Endodermal cell (in vitro differentiated cells): ENCODE measurements at regions not wholly inside any gene's neighbourhood (a gene's known extent, or its start where the extent isn't known, plus 50 kb on each side); places are given as distances from the start of the nearest gene placed in this dataset.

Experiments used
- DNase-seq: peaks from one replicate; pipeline ENCODE4 v3.0.0-alpha.2; 2017
- H3K27ac ChIP-seq: 2 replicates; pipeline ENCODE4 v1.5.1; 2013; ENCODE audit warnings: mild to moderate bottlenecking, low read depth, low read length, moderate library complexity
- H3K27me3 ChIP-seq: 2 replicates; pipeline ENCODE4 v1.6.1; 2013; ENCODE audit warnings: mild to moderate bottlenecking, low read length, moderate library complexity; ENCODE audit not compliant: insufficient read depth, control insufficient read depth, poor library complexity, severe bottlenecking
- H3K36me3 ChIP-seq: 2 replicates; pipeline ENCODE4 v1.7.0; 2013; ENCODE audit warnings: mild to moderate bottlenecking, low read length, moderate library complexity; ENCODE audit not compliant: control insufficient read depth, insufficient read depth
- H3K4me1 ChIP-seq: one replicate; pipeline ENCODE4 v1.7.0; 2013; ENCODE audit warnings: low read length; ENCODE audit not compliant: control insufficient read depth, insufficient read depth
- H3K4me3 ChIP-seq: 2 replicates; pipeline ENCODE4 v1.5.1; 2013; ENCODE audit warnings: mild to moderate bottlenecking, low read length, moderate library complexity
- H3K9ac ChIP-seq: 2 replicates; pipeline ENCODE4 v1.6.1; 2013; ENCODE audit warnings: mild to moderate bottlenecking, low read length, moderate library complexity; ENCODE audit not compliant: poor library complexity, severe bottlenecking; ENCODE audit errors: extremely low read depth
- H3K9me3 ChIP-seq: 2 replicates; pipeline ENCODE4 v1.6.1; 2013; ENCODE audit warnings: mild to moderate bottlenecking, low read length, moderate library complexity; ENCODE audit not compliant: control insufficient read depth
- H3K27ac Mint-ChIP-seq: 2 replicates; pipeline ENCODE4 v1.8.0; 2020; ENCODE audit warnings: mixed read lengths
- H3K27me3 Mint-ChIP-seq: 2 replicates; pipeline ENCODE4 v1.8.0; 2021; ENCODE audit warnings: mild to moderate bottlenecking, mixed read lengths; ENCODE audit not compliant: insufficient read depth
- H3K36me3 Mint-ChIP-seq: 2 replicates; pipeline ENCODE4 v1.8.0; 2020; ENCODE audit warnings: low read depth, mixed read lengths
- H3K4me1 Mint-ChIP-seq: 2 replicates; pipeline ENCODE4 v1.8.0; 2020; ENCODE audit warnings: mixed read lengths
- H3K4me3 Mint-ChIP-seq: 2 replicates; pipeline ENCODE4 v1.8.0; 2020; ENCODE audit warnings: mild to moderate bottlenecking, moderate library complexity, mixed read lengths
- H3K9me3 Mint-ChIP-seq: 2 replicates; pipeline ENCODE4 v1.8.0; 2020; ENCODE audit warnings: mild to moderate bottlenecking, mixed read lengths
- CTCF ChIP-seq: fragments of 200-600 bp; sonication (generic); conservative IDR thresholded peaks from 2 replicates; pipeline ENCODE4 v1.5.0; 2021; ENCODE audit warnings: antibody characterized with exemption, mild to moderate bottlenecking
- WGBS, 2 experiments: methylation state at CpG; one replicate each; pipeline versions ENCODE4 v1.1.5 to v1.1.7; 2013; ENCODE audit warnings: missing lambda C conversion rate in 2 of 2, mixed read lengths in 1 of 2; ENCODE audit not compliant: insufficient coverage in 1 of 2, insufficient read length in 1 of 2; 5-methylcytosine and 5-hydroxymethylcytosine counted together

GRCh38 chr18:22673182-22673862 is 255.6 kb upstream of the CTAGE1 start:
- Histone ChIP-seq H3K9me3 (no peaks in the 10 kb centered on the region), H3K9ac (no peak overlapping the region), H3K27me3 (no peaks in the 10 kb centered on the region), H3K4me1 (no peaks in the 10 kb centered on the region), H3K36me3 (no peaks in the 10 kb centered on the region), H3K27ac (no peak overlapping the region), H3K4me3 (no peak overlapping the region)
- no peak for DNase-seq
- Mint-ChIP-seq H3K4me3 (no peak overlapping the region), H3K27ac (no peak overlapping the region), H3K9me3 (no peaks in the 10 kb centered on the region), H3K27me3 (no peaks in the 10 kb centered on the region), H3K4me1 (no peaks in the 10 kb centered on the region), H3K36me3 (no peaks in the 10 kb centered on the region)
- no peak for TF ChIP-seq CTCF
- 67 to 78% methylated on average over 1 to 3 of the region's 3 CpGs for WGBS, 2 experiments

- H3K4me1 ChIP-seq, result no peaks in the 10 kb centered on the region
- TF ChIP-seq CTCF, result no peak
- WGBS, 2 experiments, result 81 to 89% methylated on average over 3 of the region's 3 CpGs
- Mint-ChIP-seq H3K36me3 (no peaks in the 10 kb centered on the region), H3K9me3 (no peaks in the 10 kb centered on the region), H3K27ac (no peak overlapping the region), H3K4me3 (no peak overlapping the region), H3K27me3 (no peaks in the 10 kb centered on the region), H3K4me1 (no peaks in the 10 kb centered on the region)
- no peak overlapping the region for H3K27ac ChIP-seq
- no peaks in the 10 kb centered on the region for H3K27me3 ChIP-seq
- H3K9me3 ChIP-seq, result no peaks in the 10 kb centered on the region
- H3K9ac ChIP-seq, result no peak overlapping the region
- no peak overlapping the region for H3K4me3 ChIP-seq
- H3K36me3 ChIP-seq, result no peaks in the 10 kb centered on the region
- DNase-seq, result no peak
Observed at GRCh38 chr18:22674272-22674671, 256.6 kb upstream of the CTAGE1 start.

GRCh38 chr18:22675006-22675405 is 257.3 kb upstream of the CTAGE1 start:
- H3K9me3 Mint-ChIP-seq, result no peaks in the 10 kb centered on the region
- Histone ChIP-seq H3K36me3 (no peaks in the 10 kb centered on the region), H3K4me1 (no peaks in the 10 kb centered on the region), H3K9ac (no peak overlapping the region), H3K9me3 (no peaks in the 10 kb centered on the region), H3K27me3 (no peaks in the 10 kb centered on the region), H3K27ac (no peak overlapping the region), H3K4me3 (no peak overlapping the region)
- DNase-seq, result no peak
- no peaks in the 10 kb centered on the region for H3K36me3 Mint-ChIP-seq
- H3K27ac Mint-ChIP-seq, result no peak overlapping the region
- TF ChIP-seq CTCF, result no peak
- H3K27me3 Mint-ChIP-seq, result no peaks in the 10 kb centered on the region
- no peaks in the 10 kb centered on the region for H3K4me1 Mint-ChIP-seq
- no peak overlapping the region for H3K4me3 Mint-ChIP-seq
